GM23338 (cell line): ENCODE measurements at regions not wholly inside any gene's neighbourhood (a gene's known extent, or its start where the extent isn't known, plus 50 kb on each side); places are given as distances from the start of the nearest gene placed in this dataset.

Source experiments
- ATAC-seq: fragments of 200-7000 bp; cut with Tn5 transposase; 3 replicates; pipeline ENCODE4 v1.9.1; 2020
- DNase-seq: peaks from one replicate; pipeline ENCODE4 v3.0.0-alpha.2; 2015; ENCODE audit warnings: low spot score
- H2AFZ ChIP-seq: fragments of 200-600 bp; sonication (generic); 2 replicates; pipeline ENCODE4 v1.8.0; 2016; ENCODE audit warnings: antibody characterized with exemption, mild to moderate bottlenecking, moderate library complexity
- H3F3A ChIP-seq: fragments of 200-600 bp; sonication (generic); replicated peaks from 2 replicates; pipeline ENCODE4 v1.8.0; 2017; ENCODE audit warnings: antibody characterized with exemption, mixed run types, low read depth
- H3K27ac ChIP-seq: fragments of 200-600 bp; sonication (generic); 2 replicates; pipeline ENCODE4 v1.6.1; 2016; ENCODE audit warnings: low read depth
- H3K27me3 ChIP-seq: fragments of 200-600 bp; sonication (generic); 2 replicates; pipeline ENCODE4 v1.8.0; 2016; ENCODE audit warnings: mild to moderate bottlenecking, mixed run types, moderate library complexity; ENCODE audit not compliant: insufficient read depth
- H3K36me3 ChIP-seq: fragments of 200-600 bp; sonication (generic); 2 replicates; pipeline ENCODE4 v1.8.0; 2016; ENCODE audit warnings: mild to moderate bottlenecking; ENCODE audit not compliant: insufficient read depth
- H3K4me1 ChIP-seq: fragments of 200-600 bp; sonication (generic); 2 replicates; pipeline ENCODE4 v1.8.0; 2016; ENCODE audit warnings: mild to moderate bottlenecking, moderate library complexity; ENCODE audit not compliant: insufficient read depth
- H3K4me2 ChIP-seq: fragments of 200-600 bp; sonication (generic); 2 replicates; pipeline ENCODE4 v1.7.1; 2017; ENCODE audit warnings: mixed run types
- H3K4me3 ChIP-seq: fragments of 200-600 bp; sonication (generic); 2 replicates; pipeline ENCODE4 v1.6.1; 2016; ENCODE audit warnings: mixed run types
- H3K79me2 ChIP-seq: fragments of 200-600 bp; sonication (generic); replicated peaks from 2 replicates; pipeline ENCODE4 v1.8.0; 2017; ENCODE audit warnings: mild to moderate bottlenecking; ENCODE audit not compliant: insufficient read depth
- H3K9me2 ChIP-seq: fragments of 200-600 bp; sonication (generic); 2 replicates; pipeline ENCODE4 v1.8.0; 2017; ENCODE audit not compliant: insufficient read depth
- H4K20me1 ChIP-seq: fragments of 200-600 bp; sonication (generic); replicated peaks from 2 replicates; pipeline ENCODE4 v1.8.0; 2017; ENCODE audit warnings: mild to moderate bottlenecking; ENCODE audit not compliant: insufficient read depth
- H3K27ac Mint-ChIP-seq: 2 replicates; pipeline ENCODE4 v1.8.0; 2020; ENCODE audit warnings: inconsistent platforms, mild to moderate bottlenecking, moderate library complexity, mixed read lengths
- H3K27me3 Mint-ChIP-seq: 3 replicates; pipeline ENCODE4 v1.8.0; 2022; ENCODE audit warnings: low read depth, mild to moderate bottlenecking, moderate library complexity, mixed read lengths, inconsistent platforms; ENCODE audit not compliant: insufficient read depth, poor library complexity
- H3K36me3 Mint-ChIP-seq: 3 replicates; pipeline ENCODE4 v1.8.0; 2021; ENCODE audit warnings: low read depth, mild to moderate bottlenecking, inconsistent platforms, moderate library complexity, mixed read lengths
- H3K4me1 Mint-ChIP-seq: 3 replicates; pipeline ENCODE4 v1.8.0; 2020; ENCODE audit warnings: mild to moderate bottlenecking, inconsistent platforms, mixed read lengths
- H3K4me3 Mint-ChIP-seq: 3 replicates; pipeline ENCODE4 v1.8.0; 2021; ENCODE audit warnings: moderate library complexity, mild to moderate bottlenecking, inconsistent platforms, mixed read lengths
- H3K9me3 Mint-ChIP-seq: 3 replicates; pipeline ENCODE4 v1.8.0; 2020; ENCODE audit warnings: moderate library complexity, mild to moderate bottlenecking, inconsistent platforms, mixed read lengths
- CTCF ChIP-seq, 2 experiments: fragments of 200-600 bp in 1 of 2; sonication (generic) in 1 of 2; conservative IDR thresholded peaks; 2 replicates each; pipeline versions ENCODE4 v1.5.1 to v1.6.1; 2016 to 2017; ENCODE audit warnings: antibody characterized with exemption in 2 of 2, low read depth in 2 of 2, mild to moderate bottlenecking in 2 of 2, moderate library complexity in 1 of 2
- ETS1 ChIP-seq: IDR thresholded peaks from 2 replicates; pipeline ENCODE4 v1.6.1; 2016; ENCODE audit warnings: antibody characterized with exemption
- EZH2 ChIP-seq: fragments of 200-600 bp; sonication (generic); IDR thresholded peaks from one replicate; pipeline ENCODE4 v1.8.0; 2017; ENCODE audit warnings: antibody characterized with exemption, mild to moderate bottlenecking, low read depth; ENCODE audit not compliant: unreplicated experiment
- JUNB ChIP-seq: IDR thresholded peaks from one replicate; pipeline ENCODE4 v1.6.1; 2016; ENCODE audit warnings: antibody characterized with exemption; ENCODE audit not compliant: unreplicated experiment
- NANOG ChIP-seq: IDR thresholded peaks from 2 replicates; pipeline ENCODE4 v1.6.1; 2016; ENCODE audit warnings: antibody characterized with exemption, borderline replicate concordance
- ZNF331 ChIP-seq: fragments of 250-450 bp; sonication (Bioruptor Pico); IDR thresholded peaks from 2 replicates; pipeline ENCODE4 v1.5.0; 2020; ENCODE audit warnings: low read depth, mild to moderate bottlenecking, moderate library complexity

GRCh38 chr1:196121181-196121580, 487.1 kb downstream of the KCNT2 start:
- TF ChIP-seq JUNB: no peak
- no peak for TF ChIP-seq ZNF331
- TF ChIP-seq CTCF (conservative IDR thresholded peaks at IDR 0.05; ENCODE audit: low read depth in 2 of 2): no peak
- TF ChIP-seq ETS1: no peak
- Mint-ChIP-seq H3K27me3 (peaks cover 2% of the 10 kb centered on the region), H3K27ac (no peak overlapping the region), H3K4me1 (no peaks in the 10 kb centered on the region; the same call in 2 of the 3 replicates), H3K4me3 (no peak overlapping the region), H3K9me3 (no peaks in the 10 kb centered on the region), H3K36me3 (no peaks in the 10 kb centered on the region)
- no peak for ATAC-seq
- H3K27me3 ChIP-seq: no peaks in the 10 kb centered on the region
- H3K79me2 ChIP-seq: no peaks in the 10 kb centered on the region
- H3K4me1 ChIP-seq: no peaks in the 10 kb centered on the region
- H3K4me2 ChIP-seq: no peak overlapping the region
- H3K27ac ChIP-seq: no peak overlapping the region
- no peaks in the 10 kb centered on the region for H4K20me1 ChIP-seq
- DNase-seq: no peak
- H3K4me3 ChIP-seq: no peak overlapping the region
- H3K36me3 ChIP-seq: no peaks in the 10 kb centered on the region
- no peaks in the 10 kb centered on the region for H3F3A ChIP-seq
- no peaks in the 10 kb centered on the region for H3K9me2 ChIP-seq
- H2AFZ ChIP-seq: no peak overlapping the region

- peak overlapping the region; percentile 43; the same call in 1 of the 2 replicates for H3K27ac Mint-ChIP-seq
- H3K4me3 Mint-ChIP-seq: no peak overlapping the region
- DNase-seq (no peak), ATAC-seq (no peak)
- peaks cover under 1% of the 10 kb centered on the region; the same call in 1 of the 3 replicates for H3K36me3 Mint-ChIP-seq
- no peak overlapping the region for H3K27ac ChIP-seq
- H3K9me2 ChIP-seq: no peaks in the 10 kb centered on the region
- H3K27me3 Mint-ChIP-seq: peaks cover 4% of the 10 kb centered on the region
- TF ChIP-seq NANOG (no peak), JUNB (no peak), CTCF (conservative IDR thresholded peaks at IDR 0.05; ENCODE audit: low read depth in 2 of 2) (no peak), EZH2 (no peak)
- no peaks in the 10 kb centered on the region for H3F3A ChIP-seq
- H3K36me3 ChIP-seq: no peaks in the 10 kb centered on the region
- no peak overlapping the region for H3K4me2 ChIP-seq
- H3K9me3 Mint-ChIP-seq: peaks cover 6% of the 10 kb centered on the region; the same call in 2 of the 3 replicates
- no peak overlapping the region for H2AFZ ChIP-seq
- H3K27me3 ChIP-seq: no peaks in the 10 kb centered on the region
- no peaks in the 10 kb centered on the region for H3K4me1 ChIP-seq
- no peaks in the 10 kb centered on the region for H4K20me1 ChIP-seq
- H3K4me3 ChIP-seq: no peak overlapping the region
- no peaks in the 10 kb centered on the region for H3K79me2 ChIP-seq
- no peaks in the 10 kb centered on the region; the same call in 2 of the 3 replicates for H3K4me1 Mint-ChIP-seq
Measured at GRCh38 chr1:196115646-196116045, 492.6 kb downstream of the KCNT2 start.
